GM21529 (cell line): ENCODE measurements at regions not wholly inside any gene's neighbourhood (a gene's known extent, or its start where the extent isn't known, plus 50 kb on each side); places are given as distances from the start of the nearest gene placed in this dataset.
"Not testable (repeated sequence)": the region's sequence is repeated elsewhere in the genome, so short reads cannot be mapped to it uniquely, and the experiment has no call there.

Source experiments
- ATAC-seq: cut with Tn5 transposase; IDR thresholded peaks from one replicate; pipeline ENCODE4 v1.9.1; 2021; ENCODE audit not compliant: unreplicated experiment

DNA sequence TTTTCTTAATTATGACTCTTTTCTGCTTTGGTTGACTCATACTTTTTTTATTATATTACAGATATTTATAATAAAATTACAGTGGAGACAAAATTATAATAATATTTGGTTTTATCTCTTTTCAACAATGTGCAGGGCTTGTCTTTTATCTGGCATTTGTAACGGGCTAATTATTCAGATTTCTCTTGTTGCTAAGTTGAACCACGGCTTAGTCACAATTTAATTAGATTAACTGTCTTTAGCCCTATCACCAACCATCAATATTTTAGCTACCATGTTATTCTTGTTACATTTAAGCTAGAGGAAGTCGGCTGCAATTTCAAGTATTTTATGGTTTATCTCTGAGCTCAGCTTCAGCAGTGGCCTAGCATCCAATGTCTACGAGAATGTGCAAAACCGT is 798.9 kb upstream of the CA10 start:
- no peak for ATAC-seq

DNA sequence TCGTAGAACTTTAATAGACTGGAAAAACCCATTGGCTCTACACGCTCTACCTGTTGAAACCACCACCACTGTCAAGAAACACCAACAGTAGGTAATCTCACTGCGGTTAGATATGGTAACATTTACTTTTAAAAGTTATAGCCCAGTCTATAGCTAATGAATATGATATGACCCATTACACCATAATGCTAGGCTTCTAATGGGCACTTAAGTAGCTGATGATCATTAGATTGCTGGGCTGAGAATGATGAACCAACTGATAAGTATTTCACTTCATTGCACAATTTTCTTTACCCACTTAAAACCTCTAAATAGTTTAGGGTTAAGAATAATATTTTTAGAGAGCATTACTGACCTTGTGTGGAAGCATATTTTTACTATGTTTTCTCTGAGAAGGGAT is 788.9 kb upstream of the CA10 start:
- no peak for ATAC-seq

DNA sequence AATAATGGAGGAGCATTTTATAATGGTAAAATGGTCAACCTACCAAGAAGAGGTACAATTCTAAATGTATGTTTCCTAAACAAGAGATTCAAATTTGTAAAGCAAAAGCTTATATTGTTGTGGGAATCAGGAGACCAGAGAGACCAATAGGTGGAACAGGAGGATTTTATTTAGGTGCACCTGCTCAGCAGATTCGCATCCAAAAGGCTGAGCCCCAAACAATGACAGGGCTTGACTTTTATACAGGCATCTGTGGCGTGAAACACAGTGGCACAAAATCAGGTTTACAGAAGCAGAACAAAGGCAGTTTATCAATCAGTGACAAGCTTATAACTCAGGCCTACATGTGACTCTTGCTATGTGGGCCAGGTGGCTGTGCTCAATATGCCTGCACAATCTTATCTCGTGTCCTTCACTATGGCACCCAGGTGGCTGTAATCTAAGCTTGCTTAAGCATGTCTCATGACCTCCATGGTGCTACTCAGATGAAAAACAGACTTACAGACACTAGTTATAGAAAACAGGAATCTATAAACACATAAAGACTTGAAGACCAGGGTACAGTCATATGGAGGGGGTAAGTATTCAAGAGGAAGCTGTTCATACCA is 780.2 kb upstream of the CA10 start:
- no peak for ATAC-seq

DNA sequence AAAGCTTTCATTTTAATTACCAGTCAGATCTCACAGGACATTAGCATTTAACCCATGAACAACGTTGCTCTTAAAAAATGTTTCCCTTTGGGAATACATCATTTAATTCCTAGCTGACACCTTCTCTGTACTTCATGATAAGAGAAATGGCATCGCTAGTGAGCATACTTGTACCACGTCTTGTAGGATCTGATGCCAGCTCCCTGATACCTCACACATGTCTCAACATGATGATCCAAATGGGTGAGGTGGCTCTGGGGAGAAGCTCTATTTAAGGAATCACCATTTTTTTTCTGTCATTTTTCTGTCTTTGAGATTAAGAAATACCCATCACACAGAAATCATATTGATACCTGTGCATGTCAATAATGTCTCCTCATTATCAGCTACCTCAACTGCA is 772.1 kb upstream of the CA10 start:
- ATAC-seq: no peak

DNA sequence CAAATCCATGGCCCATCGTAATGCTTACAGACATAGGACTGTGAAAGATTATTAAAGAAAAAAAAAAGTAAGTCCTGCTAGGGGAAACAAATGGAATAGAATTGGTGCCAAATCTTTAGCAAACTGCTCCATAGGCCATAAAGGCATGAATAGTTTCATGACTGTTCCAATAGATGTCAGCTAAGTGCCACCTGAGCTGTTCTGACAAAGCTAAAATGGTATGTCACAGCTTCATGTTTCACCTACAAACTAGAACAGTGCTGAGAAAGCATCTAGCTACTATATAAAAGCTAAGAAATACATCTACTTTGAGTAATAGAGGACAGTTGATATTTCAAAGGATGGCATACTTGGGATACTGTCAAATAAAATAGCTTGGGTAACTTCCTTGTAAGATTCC is 771.6 kb upstream of the CA10 start:
- no peak for ATAC-seq

DNA sequence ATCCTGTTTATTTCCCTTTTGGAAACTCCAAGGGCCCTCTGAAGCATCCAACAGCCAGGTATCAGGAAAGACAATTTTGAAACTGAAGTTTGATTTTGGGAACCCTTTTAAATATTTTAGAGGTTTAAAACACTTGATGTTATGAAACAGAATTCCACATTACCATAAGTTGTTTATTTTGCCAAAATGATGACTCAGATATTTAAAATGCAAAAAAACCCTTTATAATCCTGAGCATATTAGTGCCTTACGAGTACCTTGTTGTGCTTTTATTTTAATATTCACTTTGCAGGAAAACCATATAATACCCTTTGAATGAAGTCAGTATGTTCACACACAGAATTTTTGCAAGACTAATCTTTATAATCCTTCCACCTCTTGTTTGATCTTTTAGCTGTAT is 765.1 kb upstream of the CA10 start:
- no peak for ATAC-seq

DNA sequence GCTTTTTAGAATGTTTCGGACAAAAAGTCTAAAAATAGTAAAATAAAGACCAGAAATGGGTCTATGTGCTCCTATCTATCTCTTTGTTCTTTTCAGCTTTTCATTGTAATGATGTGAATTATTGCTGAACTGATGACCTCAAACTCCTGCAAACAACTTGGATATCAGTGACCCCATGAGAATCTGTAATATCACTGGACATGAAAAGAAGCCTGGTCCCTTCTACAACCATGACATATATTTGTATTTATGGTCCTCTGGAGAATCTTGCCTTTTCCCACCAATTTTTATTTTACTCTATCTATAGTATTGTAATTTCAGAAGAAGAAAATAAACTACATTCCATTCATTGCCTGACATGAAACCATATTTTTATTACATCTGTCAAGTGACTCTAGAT is 740.7 kb upstream of the CA10 start:
- no peak for ATAC-seq

DNA sequence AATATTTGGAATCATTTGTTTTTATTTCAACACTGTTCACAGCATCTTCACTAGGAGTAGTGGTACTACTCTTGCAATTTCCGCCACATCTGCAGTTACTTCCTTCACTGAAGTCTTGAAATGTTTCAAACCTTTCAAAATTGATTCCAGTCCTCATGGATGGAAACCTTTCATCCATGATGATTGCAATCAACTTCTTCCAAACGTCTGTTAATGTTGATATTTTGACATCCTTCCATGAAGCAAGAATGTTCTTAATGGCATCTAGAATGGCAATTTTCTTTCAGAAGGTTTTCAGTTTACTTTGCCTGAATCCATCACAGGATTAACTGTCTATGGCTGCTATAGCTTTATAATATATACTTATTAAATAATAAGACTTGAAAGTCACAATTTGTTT is 736.8 kb upstream of the CA10 start:
- no peak for ATAC-seq

DNA sequence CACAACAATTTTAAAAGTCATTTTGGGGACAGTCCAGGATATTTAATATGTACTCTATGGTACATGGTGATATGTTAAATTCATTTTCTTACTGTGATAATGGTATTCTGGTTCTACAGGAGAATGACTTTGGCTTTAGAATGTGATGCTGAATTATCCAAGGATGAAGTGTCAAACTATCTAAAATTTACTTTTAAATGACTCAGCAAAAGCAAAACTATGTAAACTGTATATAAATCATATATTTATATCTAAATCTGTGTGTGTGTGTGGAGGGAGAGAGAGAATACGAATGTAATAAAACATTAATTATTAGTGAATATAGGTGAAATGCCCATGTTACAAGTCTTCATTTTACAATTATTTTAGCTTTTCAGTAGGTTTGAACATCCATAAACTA is 733.8 kb upstream of the CA10 start:
- no peak for ATAC-seq

DNA sequence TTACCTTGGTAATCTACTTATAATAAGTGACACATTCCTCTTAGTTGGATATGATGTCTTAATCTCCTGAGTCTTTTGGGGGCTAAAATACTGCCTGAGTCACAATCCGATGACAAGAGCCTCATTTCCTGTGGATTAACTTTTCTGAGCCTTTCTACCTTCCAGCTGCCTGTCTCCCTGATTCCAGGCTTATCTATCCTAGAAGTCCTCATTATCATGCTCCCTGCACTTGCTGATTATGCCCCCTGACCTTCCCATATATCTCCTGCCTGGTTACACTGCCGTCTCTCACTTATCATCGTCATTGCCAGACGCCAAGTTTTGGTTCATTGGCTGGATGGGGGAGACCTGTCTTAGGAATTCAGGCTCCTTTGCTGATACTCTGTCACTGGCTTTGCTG is 727.4 kb upstream of the CA10 start:
- ATAC-seq: no peak

DNA sequence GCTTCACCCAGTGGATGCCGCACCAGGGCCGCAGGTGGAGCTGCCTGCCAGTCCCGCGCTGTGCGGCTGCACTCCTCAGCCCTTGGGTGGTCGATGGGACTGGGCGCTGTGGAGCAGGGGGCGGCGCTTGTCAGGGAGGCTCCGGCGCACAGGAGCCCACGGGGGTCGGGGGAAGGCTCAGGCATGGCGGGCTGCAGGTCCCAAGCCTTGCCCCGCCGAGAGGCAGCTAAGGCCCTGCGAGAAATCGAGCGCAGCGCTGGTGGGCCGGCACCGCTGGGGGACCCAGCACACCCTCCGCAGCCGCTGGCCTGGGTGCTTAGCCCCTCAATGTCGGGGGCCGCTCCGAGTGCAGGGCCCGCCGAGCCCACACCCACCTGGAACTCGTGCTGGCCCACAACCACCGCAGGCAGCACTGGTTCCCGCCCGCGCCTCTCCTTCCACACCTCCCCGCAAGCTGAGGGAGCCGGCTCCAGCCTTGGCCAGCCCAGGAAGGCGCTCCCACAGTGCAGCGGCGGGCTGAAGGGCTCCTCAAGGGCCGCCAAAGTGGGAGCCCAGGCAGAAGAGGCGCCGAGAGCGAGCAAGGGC is 725.5 kb upstream of the CA10 start:
- ATAC-seq: not testable (repeated sequence)

DNA sequence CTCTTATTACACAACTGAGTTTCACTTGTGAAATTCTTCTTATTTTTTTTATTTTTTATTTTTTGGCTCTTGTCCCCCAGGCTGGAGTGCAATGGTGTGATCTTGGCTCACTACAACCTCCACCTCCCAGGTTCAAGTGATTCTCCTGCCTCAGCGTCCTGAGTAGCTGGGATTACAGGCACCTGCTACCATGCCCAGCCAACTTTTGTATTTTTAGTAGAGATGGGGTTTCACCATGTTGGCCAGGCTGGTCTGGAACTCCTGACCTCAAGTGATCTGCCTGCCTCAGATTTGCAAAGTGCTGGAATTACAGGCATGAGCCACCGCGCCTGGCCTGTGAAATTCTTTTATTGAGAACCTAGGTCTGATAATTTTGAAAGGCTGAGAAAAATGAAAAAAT is 688.3 kb upstream of the CA10 start:
- not testable (repeated sequence) for ATAC-seq

DNA sequence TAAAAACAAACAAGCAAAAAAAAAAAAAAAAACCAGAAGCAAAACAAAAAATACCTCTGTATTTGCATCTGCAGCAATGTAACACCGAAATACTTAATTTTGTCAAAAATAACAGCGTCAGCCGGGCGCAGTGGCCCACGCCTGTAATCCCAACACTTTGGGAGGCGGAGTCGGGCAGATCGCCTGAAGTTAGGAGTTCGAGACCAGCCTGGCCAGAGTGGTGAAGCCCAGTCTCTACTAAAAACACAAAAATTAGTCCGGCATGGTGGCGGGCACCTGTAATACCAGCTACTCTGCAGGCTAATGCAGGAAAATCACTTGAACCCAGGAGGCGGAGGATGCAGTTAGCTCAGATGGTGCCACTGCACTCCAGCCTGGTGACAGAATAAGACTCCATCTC is 683.5 kb upstream of the CA10 start:
- ATAC-seq: no peak

DNA sequence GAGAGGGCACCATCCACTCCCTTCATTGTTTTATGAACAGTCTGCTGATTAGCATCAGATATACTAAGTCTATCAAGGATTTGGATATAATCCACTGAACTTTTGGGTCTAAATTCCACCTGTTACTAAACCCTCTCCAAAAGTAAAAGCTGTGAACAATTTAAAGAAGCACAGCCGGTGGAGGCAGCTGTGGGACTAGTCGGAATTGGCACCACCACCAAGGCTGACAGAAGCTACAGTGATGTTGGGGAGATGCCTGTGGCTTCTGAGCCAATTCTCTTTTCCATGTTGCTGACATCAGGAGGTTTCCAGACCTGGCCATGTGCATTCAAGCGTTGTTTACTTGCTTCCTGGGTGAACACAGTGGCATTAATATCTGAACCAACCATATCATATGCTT is 679.0 kb upstream of the CA10 start:
- no peak for ATAC-seq

DNA sequence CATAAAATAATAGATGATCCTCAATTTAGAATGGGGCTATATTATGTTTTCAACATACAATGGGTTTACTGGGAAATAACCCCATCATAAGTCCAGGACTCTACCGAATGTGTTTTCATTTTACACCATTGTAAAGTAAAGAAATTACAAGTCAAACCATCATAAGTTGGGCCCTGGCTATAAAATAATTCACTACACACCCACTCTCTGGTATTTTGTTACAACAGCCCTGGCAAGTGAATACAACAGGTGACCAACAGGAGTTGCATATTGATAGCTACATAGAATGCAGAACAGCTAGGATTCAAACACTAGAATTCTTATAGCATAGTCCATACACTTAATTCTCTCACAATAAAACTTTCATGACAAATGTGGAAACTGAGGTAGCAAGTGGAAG is 673.0 kb upstream of the CA10 start:
- ATAC-seq: no peak

DNA sequence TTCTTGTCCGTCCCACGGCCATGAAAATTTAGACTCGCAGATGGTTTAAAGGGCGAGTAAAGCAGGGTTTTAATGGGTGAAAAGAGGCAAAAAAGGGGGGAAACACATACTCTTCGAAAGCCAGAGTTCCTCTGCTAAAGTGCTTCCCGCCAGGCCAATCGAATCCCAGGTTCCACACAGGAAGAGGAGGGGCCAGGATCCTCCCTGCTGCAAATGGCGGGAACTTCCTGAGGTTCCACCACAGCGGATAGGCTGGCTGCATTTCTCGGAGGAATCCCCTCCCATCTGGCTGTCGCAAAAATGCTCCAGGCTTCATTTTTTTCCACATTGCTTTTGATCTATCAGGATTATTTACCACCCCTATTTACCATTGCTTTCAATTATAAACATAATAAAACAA is 670.1 kb upstream of the CA10 start:
- no peak for ATAC-seq

DNA sequence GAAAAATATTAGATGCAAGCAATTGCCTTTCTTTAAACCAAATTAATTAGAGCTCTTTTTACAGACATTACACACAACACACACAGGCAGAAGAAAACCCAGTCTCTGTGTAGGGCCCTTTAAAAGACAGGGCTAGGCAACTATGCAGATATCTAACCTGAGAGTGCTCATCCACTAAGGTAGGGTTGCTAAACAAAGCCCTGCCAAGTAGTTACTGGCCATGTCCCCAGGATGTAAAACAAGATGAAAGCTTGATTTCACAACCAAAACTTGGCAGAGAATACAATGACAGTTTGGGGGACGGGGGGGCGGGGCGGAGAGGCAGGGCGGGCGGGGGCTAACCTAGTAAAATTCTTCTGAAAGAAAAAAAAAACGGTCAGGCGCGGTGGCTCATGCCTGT is 669.0 kb upstream of the CA10 start:
- ATAC-seq: no peak

DNA sequence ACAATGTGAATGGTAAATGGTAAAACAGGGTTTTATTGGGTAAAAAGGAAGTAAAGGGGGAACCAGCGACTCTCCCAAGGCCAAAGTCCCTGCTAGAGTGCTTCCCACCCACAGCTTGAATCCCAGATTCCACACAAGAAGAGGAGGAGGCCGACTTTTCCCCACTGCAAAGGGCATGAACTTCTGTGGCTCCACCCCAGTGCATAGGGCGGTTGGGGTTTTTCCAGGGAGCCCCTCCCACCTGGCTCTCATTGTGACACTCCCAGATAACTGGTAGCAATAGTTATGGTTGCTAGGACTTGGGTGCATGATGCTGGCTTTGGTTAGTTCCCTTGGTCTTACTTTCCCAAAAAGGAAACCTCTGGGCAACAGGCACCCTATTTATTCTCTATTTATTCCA is 666.0 kb upstream of the CA10 start:
- ATAC-seq: no peak

DNA sequence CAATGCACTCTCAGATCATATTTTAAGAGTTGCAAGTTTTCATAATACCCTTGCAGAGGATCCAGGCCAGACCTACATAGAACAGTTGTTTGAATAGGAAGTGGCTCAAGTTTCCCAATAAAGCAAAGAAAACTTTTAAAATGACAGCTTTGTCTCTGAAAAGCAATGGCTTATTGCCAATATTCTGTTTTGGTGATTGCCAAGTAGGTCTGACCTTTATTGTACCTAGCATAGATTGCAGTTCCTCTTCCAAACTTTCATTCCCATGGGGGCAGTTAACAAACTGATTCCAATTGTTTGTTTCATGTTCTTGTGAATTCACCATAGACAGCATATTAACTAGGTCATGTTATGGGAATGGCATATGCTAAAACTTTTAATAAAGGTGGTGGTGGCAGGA is 664.6 kb upstream of the CA10 start:
- no peak for ATAC-seq

DNA sequence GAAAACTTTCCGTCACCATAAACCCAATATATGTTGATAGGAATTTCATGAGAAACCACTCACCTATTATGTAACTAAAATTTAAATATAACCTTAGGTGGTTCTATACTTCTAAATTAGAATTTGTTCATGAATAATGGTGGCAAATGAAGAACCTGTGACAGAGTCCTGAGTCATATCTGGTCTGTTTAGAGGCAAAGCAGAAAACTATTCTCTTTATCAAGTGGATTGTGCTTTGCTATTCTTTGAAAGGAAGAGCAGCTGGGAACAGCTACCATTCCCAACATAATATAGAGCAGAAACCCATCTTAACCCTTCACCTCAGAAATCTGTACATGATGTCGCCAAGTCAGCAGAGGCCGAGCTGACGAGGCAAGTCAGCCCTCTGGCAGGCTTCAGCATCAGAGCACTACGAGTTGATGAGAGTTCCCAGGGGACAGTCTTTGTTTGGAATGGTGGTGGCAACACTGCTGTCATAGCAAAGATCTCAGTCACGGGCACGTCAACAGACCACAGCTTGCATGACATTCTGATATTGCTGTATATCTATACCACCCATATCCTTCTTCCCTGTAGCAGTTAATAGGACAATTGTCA is 631.9 kb upstream of the CA10 start:
- no peak for ATAC-seq

DNA sequence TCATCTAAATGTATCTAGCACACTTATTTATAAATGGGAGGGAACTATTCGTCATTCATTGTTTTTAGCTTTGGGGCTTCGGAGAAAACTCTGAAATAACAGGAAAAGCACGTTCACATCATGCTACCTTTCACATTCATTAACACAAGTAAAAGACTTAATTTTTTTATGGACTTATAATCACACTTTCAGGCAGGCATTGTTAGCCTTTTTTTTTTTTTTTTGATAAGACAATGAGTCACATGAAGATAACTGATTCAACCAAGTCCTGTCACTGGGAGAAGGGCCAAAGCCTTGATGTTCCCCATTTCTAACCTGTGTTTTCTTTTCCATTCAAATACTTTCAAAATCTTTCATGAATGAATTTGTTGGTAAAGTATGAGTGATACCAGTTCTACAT is 631.3 kb upstream of the CA10 start:
- ATAC-seq: no peak

DNA sequence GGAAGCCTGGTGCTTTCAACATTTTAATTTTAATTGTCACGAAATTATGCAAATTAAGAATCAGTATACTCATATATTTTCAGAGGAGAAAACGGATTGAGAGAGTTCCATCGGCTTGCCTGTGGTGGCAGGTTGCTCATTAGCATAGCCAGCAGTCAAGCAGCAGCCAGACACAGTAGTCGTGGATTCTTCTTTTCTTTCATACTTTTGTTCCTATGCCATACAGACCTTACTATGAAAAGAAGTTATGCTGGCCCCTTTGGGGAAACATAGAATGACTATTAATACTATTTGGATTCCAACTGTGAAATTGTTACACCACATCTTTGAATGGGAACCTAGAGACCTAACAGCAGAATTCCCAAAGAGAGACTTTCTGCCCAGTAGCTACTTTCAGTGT is 617.7 kb upstream of the CA10 start:
- ATAC-seq: no peak

DNA sequence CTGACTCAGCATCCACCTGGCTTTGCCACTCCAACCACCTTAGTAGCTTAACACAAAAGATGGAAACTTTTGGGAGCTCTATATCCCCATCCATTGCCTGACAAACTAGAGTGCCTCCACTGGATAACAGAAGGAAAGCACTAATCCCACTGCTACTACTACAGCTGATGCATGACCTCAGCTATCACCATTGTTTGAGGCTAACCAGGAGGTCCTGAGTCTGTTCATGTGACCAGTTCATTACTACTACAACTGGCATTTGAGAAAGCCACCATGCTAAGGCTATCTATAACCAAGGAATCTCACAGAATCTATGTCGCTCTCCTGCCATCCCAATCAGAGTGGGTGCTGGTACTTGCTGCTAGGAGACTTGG is 604.3 kb upstream of the CA10 start:
- no peak for ATAC-seq
